Activated CD4-positive, alpha-beta T cell treated with anti-CD3 and anti-CD28 coated beads, Interleukin-2, amount 50 U/mL, for 16 hours (primary cell): ENCODE measurements at regions not wholly inside any gene's neighbourhood (a gene's known extent, or its start where the extent isn't known, plus 50 kb on each side); places are given as distances from the start of the nearest gene placed in this dataset.
"Not testable (repeated sequence)": the region's sequence is repeated elsewhere in the genome, so short reads cannot be mapped to it uniquely, and the experiment has no call there.

Experiments
- DNase-seq: peaks from one replicate; pipeline ENCODE4 v3.0.0-alpha.2; 2020

DNA sequence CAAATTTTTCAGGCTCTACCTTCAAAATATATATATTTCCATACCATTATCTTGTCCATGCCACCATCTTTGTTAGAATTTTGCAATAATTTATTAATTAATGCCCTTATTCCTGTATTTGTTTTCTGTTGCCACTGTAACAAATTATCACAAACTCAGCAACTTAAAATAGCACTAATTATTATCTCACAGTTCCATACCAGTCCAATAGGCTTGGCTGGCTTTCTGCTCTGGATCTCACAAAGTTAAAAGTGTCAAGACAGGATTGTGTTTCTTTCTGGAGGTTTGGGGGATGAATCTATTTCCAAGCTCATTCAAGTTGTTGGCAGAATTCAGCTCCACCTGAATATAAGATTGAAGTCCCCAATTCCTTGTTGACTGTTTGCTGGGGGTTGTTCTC lies 58.6 kb upstream of the SLC38A4 start:
- DNase-seq: no peak

DNA sequence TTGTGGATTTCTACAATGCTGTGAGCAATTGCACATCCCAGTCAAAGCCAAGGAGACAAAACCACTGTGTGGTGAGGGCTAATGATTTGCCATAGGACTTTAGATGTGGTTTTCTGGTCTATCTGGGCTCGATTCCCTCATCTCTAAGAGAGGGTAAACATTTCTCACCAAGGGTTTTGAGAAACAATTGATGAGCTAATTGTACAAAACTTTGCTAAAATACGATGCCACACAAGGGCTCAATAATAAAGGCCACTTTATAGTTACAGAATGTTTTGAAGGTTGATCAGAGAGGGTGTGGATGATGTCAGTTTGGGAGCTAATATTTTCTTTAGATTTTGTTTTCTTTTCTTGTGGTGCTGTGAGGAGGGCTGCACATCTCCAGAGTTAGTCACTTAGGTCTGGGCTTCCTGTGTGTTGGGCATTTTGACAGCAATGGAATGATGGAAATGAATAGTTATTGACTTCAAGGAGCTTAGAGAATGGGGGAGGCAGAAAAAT lies 60.8 kb upstream of the SLC38A4 start:
- no peak for DNase-seq

- no peak for DNase-seq
These were observed 62.1 kb upstream of the SLC38A4 start for GRCh38 chr12:46887870-46888269.

GRCh38 chr12:46888568-46888967 lies 62.8 kb upstream of the SLC38A4 start:
- no peak for DNase-seq

- DNase-seq: no peak
These were observed 65.5 kb upstream of the SLC38A4 start for GRCh38 chr12:46891306-46891705.

DNA sequence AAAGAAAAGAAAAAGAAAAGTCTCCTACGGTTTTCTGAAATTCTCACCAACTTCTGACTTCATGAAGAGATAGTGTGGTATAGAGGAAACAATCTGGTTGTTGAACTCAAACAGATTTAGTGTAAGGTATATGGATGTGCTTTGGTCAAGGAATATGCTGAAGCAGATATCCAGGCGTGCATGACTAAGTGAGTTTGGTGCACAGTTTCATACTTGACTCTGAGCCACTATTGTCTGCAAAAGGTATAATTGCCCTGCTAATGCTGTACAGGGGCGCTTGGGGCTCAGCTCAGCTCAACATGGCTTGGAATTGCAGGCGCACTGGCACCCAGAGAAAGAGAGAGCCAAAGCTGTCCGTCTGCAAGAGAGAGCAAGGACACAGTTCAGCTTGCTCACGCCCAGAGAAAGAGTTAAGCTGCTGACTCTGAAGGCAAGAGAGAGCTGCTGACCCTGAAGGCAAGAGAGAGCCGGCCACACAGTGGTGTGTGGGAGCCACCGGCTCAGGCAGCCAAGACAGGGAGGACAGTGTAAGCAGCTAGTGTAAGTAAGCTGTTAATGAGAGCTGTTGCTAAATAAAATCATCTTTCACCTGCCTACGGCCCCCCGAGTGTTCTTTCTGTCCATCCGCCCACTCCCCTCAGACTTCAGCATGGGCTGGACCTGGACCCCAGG lies 66.4 kb upstream of the SLC38A4 start:
- no peak for DNase-seq

DNA sequence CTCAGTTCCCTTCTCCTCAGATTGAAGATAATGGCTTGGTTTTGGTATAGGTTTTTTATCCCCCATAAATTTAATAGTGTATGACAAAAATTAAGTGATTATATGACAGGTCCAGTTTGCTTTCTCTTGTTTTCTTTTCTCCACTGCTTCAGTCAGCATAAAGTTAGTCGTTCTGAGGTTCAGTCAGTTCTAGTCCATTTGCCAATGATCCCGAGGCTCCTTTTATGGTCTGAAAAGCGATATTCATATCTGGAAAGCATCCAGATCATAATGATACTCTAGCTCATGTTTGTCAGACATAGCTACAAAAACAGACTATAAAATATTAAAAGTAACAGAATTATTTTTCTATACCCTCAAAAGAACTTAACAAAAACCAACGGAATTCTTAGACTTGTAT lies 67.1 kb upstream of the SLC38A4 start:
- DNase-seq: no peak

DNA sequence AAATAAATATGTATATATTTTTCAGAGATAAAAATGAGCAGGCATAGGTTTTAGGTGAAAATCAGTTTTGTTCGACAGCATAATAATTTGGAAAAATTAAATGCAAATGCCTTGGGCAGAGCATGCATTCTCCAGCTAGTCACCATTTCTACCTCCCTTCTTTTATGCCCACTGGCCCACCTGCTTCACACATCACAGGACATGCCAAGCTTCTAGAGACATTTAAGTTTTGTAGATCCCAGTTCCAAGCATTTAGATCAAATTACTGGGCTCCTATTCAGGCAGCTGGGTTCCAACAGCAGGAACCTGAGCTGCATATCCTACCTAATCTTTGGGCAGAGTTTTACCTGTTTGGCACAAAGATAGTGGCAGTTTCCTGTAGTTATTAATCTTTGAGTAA lies 67.6 kb upstream of the SLC38A4 start:
- DNase-seq: no peak

- no peak for DNase-seq
These were observed 69.9 kb upstream of the SLC38A4 start for GRCh38 chr12:46895726-46896125.

DNA sequence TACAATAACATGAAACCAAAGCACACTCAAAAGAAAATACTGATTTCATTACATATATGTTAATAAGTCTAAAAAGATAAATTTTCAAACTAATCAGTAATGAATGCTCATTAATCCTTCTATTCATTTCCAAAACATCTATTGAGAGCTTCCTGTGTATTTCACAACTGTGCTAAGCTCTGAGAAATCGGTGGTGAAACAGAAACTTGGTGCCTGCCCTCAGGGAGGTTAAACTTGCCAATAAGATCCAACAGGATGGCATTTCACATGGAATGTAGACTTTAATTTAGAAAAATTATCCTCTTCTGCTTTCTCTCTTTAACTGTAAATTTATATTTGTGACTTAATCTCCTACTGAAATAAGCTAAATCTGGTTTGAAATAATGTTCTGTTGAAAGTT lies 70.9 kb upstream of the SLC38A4 start:
- DNase-seq: no peak

- no peak for DNase-seq
These were observed 72.5 kb upstream of the SLC38A4 start for GRCh38 chr12:46898152-46898931.

DNA sequence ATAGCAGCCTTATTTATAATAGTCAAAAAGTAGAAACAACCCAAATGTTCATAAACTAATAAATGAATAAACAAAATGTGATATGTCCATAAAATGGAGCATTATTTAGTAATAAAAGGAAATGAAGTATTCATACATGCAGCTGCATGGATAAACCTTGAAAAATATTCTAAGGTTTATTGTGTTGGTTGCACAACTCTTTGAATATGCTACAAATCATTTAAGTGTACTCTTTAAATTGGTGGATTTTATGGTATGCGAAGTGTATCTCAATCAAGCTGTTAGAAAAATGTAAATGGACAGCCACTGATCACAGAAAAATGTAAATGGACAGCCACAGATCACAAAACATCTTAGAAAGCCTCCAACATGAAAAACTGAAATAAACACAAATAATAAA lies 73.2 kb upstream of the SLC38A4 start:
- no peak for DNase-seq

DNA sequence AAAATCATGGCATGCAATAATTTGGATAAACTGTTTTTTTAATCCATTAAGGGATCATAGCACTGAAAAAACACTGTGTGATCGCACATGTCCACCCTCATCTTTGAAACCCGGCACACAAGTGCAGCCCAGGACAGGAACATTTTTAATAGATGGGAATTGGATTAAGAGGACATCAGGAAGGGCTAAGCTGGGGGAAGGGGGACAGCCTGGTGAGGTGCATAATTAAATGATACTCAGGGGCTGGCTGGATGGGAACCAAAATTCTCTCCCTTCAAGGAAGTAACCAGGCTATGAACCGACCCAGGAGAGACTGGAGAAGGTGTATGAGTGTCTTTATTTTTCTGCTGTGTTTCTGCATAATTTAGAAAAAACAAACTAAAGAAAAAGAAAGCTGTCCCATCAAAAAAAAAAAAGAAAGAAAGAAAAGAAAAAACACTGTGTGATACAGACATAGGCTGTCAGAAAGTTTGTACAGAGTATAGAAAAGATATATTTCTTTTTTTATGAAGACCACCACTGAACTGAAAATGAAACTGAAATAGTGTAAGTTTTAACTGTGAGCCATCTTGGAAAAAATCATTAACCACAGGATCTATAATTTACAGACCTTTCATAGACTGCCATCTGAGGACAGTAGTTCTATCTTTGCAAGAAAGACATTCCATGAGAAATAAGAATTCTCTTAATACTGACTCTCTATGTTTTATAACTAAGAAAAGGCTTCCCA lies 75.1 kb upstream of the SLC38A4 start:
- DNase-seq: no peak

DNA sequence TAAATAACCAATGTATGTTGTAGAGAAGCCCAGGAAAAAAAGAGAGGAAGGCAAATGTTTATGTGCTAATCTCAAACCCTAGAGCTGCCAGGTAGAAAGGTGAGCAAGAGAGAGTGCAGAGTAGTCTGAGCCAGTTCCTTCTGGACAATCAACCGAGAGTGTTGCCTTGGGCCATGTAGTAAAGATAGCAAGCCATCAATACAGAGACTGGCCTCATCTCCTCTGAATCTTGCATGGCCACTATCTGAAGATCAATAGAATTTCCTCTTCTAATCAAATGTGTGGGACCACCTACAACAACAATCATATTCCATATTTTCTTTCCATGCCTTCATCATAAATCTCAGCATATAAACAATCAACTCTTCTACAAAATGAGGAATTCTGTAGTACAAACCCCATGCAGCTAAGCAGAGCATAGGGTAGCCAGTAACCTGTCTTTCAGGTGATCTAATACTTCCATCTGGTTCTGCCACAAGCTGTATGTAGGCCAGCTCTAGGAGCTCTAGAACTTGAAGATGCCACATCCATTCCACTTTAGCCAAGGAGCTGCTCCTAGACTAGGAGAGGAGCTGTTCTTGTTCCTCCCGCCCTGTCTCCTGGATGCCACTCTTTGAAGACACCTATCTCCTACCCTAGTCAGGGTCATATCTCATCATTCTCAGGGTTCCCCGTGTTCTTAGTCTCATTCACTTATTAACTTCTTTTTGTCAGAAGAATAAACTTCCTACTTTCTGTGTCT lies 75.8 kb upstream of the SLC38A4 start:
- no peak for DNase-seq

DNA sequence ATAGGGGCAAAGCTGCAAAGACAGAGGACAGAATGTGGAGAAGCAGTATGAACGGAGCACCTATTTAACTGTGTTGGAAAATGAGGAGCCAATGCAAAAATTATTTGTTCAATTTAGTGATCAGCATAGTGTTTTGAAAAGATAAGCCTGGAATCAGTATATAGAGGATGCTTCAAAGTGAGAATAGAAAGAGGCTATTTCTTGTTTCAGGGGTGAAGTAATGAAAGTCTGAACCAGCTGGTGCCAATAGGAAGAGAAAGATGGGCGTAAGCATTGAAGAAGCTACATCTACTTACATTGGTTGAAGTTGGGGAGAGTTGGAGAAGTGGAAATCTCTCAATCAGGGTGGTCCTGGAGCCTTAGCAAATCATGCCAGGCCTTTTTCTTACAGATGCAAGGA lies 77.3 kb upstream of the SLC38A4 start:
- DNase-seq: no peak

GRCh38 chr12:46904406-46905238 lies 78.8 kb upstream of the SLC38A4 start:
- DNase-seq: no peak

DNA sequence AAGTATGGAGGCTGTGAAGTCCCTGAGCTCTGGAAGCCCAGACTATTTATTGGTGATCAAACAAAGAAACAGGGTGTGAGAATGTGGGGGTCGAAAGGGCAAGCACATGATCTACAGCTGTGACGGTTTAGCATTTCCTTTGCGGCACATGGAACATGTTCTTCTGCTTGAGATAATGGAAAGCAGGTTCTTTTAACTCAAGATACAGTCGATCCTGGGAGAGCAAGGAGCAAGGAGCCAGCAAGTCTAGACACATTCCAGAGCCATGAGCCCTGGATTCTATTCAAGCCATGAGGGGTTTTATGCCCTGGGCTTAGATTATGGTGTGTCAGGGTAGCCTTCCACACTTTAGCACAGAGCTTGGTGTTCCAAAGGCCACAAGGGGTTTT lies 79.4 kb upstream of the SLC38A4 start:
- DNase-seq: not testable (repeated sequence)

DNA sequence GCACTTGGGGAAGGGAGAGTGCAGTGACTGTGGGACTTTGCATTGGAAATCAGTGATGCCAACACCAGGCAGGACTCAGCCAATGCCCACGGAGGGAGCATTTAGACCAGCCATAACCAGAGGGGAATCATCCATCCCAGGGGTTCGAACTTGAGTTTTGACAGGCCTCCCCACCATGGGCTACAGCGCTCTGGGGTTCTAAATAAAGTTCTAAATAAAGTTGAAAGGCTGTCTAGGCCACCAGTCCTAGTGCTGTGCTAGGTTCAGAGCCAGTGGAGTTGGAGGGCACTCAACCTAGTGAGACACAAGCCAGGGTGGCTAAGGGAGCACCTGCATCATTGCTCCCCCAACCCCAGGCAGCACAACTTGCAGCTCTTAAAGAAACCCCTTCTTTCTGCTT lies 82.0 kb upstream of the SLC38A4 start:
- no peak for DNase-seq

GRCh38 chr12:46908236-46908935 lies 82.6 kb upstream of the SLC38A4 start:
- no peak for DNase-seq

GRCh38 chr12:46908936-46909635 lies 83.3 kb upstream of the SLC38A4 start:
- DNase-seq: no peak

DNA sequence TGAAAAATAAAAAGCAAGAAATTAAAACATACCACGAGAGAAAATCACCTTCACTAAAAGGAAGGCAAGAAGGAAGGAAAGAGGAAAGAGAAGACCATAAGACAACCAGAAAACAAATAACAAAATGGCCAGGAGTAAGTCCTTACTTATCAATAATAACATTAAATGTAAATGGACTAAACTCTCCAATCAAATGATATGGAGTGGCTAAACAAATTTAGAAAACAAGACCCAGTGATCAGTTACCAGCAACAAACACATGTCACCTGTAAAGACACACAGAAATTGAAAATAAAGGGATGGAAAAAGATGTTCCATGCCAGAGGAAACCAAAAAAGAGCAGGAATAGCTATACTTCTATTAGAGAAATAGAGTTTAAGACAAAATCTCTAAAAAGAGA lies 85.0 kb upstream of the SLC38A4 start:
- DNase-seq: no peak
